AG04450 (cell line): ENCODE measurements at regions not wholly inside any gene's neighbourhood (a gene's known extent, or its start where the extent isn't known, plus 50 kb on each side); places are given as distances from the start of the nearest gene placed in this dataset.
A peak's percentile ranks its signal among the peaks of the same experiment; 100 is the strongest.

Experiments used
- CTCF ChIA-PET: fragments of 300-600, 350-600 bp; formaldehyde crosslinking; extraction: SDS; loops from one replicate; lab custom pipeline; 2022; ENCODE audit warnings: antibody characterized with exemption, inconsistent platforms; lab: Charles Lee
- POLR2A ChIA-PET: fragments of 350-600 bp; formaldehyde crosslinking; extraction: SDS; loops from one replicate; lab custom pipeline; 2021; ENCODE audit warnings: antibody characterized with exemption, inconsistent platforms; lab: Yijun Ruan, JAX
- DNase-seq: peaks from one replicate; pipeline ENCODE4 v3.0.0-alpha.2; 2011; ENCODE audit warnings: low read depth, low spot score
- H3K27ac ChIP-seq: one replicate; pipeline ENCODE4 v1.5.1; 2012; ENCODE audit warnings: low read depth, low read length, control low read depth
- H3K27me3 ChIP-seq: one replicate; pipeline ENCODE4 v1.6.0; 2012; ENCODE audit warnings: low read length; ENCODE audit not compliant: control insufficient read depth, insufficient read depth
- H3K4me3 ChIP-seq: 2 replicates; pipeline ENCODE4 v1.5.1; 2011; ENCODE audit warnings: mild to moderate bottlenecking, low read depth, low read length, control low read depth
- H3K9me3 ChIP-seq: 2 replicates; pipeline ENCODE4 v1.5.1; 2012; ENCODE audit warnings: low read length; ENCODE audit not compliant: control insufficient read depth, insufficient read depth
- TF ChIP-seq, protein P1 (sequence below): IDR thresholded peaks from 2 replicates; pipeline ENCODE4 v1.5.1; 2011; ENCODE audit warnings: low read depth, low read length, control low read depth, inconsistent platforms

DNA sequence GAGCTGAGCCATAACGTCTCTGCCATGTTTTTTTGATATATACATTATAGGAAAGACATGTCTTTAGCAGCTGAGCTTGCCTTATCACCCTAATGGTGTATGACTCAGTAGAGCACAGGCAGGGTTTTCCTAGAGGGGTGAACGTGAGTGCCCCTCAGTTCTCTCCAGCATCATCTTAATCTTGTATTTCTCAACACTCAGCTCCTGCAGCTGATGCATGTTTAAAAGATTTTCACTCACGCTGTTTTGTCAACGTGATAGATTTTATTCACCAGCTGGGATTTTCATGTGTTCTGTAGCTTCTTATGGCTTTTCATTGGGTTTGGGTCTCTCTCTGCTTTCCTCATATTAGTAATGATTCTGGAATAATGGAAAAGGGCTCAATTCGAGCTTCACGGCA, 186.0 kb upstream of the PMFBP1 start:
- Histone ChIP-seq H3K27me3 (no peaks in the 10 kb centered on the region), H3K9me3 (no peaks in the 10 kb centered on the region), H3K27ac (no peak overlapping the region), H3K4me3 (no peak overlapping the region)
- POLR2A ChIA-PET = interaction anchor here (1.1 to 1.7 kb wide), 2 partner anchors 14 to 46 kb away, joined by 3 to 5 read pairs; no protein-coding TSS in a partner anchor
- TF ChIP-seq, protein P1, sequence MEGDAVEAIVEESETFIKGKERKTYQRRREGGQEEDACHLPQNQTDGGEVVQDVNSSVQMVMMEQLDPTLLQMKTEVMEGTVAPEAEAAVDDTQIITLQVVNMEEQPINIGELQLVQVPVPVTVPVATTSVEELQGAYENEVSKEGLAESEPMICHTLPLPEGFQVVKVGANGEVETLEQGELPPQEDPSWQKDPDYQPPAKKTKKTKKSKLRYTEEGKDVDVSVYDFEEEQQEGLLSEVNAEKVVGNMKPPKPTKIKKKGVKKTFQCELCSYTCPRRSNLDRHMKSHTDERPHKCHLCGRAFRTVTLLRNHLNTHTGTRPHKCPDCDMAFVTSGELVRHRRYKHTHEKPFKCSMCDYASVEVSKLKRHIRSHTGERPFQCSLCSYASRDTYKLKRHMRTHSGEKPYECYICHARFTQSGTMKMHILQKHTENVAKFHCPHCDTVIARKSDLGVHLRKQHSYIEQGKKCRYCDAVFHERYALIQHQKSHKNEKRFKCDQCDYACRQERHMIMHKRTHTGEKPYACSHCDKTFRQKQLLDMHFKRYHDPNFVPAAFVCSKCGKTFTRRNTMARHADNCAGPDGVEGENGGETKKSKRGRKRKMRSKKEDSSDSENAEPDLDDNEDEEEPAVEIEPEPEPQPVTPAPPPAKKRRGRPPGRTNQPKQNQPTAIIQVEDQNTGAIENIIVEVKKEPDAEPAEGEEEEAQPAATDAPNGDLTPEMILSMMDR = no peak
- DNase-seq = peak; percentile 38
- CTCF ChIA-PET = interaction anchor here (1.1 to 1.4 kb wide), 2 partner anchors 42 to 109 kb away, joined by 3 to 6 read pairs; no protein-coding TSS in a partner anchor

DNA sequence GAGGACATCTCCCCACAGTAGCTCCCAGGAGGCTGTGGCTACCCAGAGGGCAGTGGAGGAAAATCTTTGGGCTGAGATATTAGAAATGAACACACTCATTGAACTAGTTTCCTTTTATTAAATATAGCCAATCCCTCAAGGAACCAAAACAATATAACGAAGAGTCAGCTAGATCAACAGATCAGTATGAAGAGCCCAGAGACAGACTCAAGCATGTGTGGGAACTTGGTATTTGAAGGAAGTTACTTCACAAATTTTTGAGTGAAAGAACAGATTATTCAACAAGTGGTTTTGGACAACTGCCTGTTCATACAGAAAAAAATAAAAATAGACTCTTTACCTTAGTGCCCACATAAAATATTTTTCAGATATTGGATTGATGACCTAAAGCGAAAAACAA, 183.6 kb upstream of the PMFBP1 start:
- POLR2A ChIA-PET = no interaction called here
- Histone ChIP-seq H3K9me3 (no peaks in the 10 kb centered on the region), H3K4me3 (no peak overlapping the region), H3K27me3 (no peaks in the 10 kb centered on the region), H3K27ac (no peak overlapping the region)
- CTCF ChIA-PET = no interaction called here
- TF ChIP-seq, protein P1 = no peak
- no peak for DNase-seq

- H3K4me3 ChIP-seq = no peak overlapping the region
- no peaks in the 10 kb centered on the region for H3K9me3 ChIP-seq
- TF ChIP-seq, protein P1 = no peak
- POLR2A ChIA-PET = no interaction called here
- DNase-seq = no peak
- no peaks in the 10 kb centered on the region for H3K27me3 ChIP-seq
- CTCF ChIA-PET = no interaction called here
- H3K27ac ChIP-seq = no peak overlapping the region
Observed at GRCh38 chr16:72349719-72350118, 177.8 kb upstream of the PMFBP1 start.

DNA sequence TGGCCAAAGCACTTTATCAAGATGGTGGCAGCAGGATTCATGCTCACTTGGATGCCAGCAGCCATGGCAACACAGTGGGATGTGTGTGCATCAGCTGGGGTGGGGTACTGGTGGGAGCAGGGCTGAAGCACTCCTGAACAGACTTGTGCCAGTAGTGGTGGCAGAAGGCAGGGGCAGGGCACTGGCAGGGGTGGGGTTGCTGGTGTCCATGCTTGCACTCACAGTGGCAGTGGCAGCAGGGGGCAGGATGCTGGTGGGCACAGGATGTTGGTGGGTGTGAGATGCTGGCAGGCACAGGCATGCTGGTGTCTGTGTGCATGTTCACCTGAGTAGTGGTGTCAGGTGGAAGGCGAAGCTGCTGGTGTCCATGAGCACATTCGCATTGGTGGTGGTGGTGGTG, 161.0 kb upstream of the PMFBP1 start:
- Histone ChIP-seq H3K27ac (no peak overlapping the region), H3K4me3 (no peak overlapping the region), H3K27me3 (no peaks in the 10 kb centered on the region), H3K9me3 (no peaks in the 10 kb centered on the region)
- TF ChIP-seq, protein P1 = no peak
- ChIA-PET CTCF (no interaction called here), POLR2A (no interaction called here)
- DNase-seq = no peak

DNA sequence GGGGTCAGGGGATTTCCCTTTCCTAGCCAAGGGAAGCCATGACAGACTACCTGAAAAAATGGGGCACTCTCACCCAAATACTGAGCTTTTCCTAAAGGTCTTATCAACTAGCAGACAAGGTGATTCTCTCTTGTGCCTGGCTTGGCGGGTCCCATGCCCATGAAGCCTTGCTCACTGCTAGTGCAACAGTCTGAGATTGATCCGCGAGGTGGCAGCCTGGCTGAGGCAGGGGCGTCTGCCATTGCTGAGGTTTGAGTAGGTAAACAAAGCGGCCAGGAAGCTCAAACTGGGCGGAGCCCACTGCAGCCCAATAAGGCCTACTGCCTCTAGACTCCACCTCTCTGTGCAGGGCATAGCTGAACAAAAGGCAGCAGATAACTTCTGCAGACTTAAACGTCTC, 152.6 kb upstream of the PMFBP1 start:
- DNase-seq = no peak
- peaks cover 11% of the 10 kb centered on the region for H3K9me3 ChIP-seq
- no peak overlapping the region for H3K27ac ChIP-seq
- H3K27me3 ChIP-seq = no peaks in the 10 kb centered on the region
- CTCF ChIA-PET = no interaction called here
- POLR2A ChIA-PET = no interaction called here
- H3K4me3 ChIP-seq = no peak overlapping the region
- TF ChIP-seq, protein P1 = no peak
